Upper lobe of left lung (tissue), 6 donors: ENCODE measurements at regions not wholly inside any gene's neighbourhood (a gene's known extent, or its start where the extent isn't known, plus 50 kb on each side); places are given as distances from the start of the nearest gene placed in this dataset.

Source experiments
- ATAC-seq, 2 donors: fragments of 200-7000 bp; cut with Tn5 transposase; one replicate each; pipeline ENCODE4 v1.9.1; 2022; ENCODE audit warnings: mild to moderate bottlenecking in 2 of 2, moderate library complexity in 2 of 2; ENCODE audit not compliant: low FRiP score in 2 of 2
- DNase-seq, 2 donors: peaks; one replicate each; pipeline ENCODE4 v3.0.0-alpha.2; 2019 to 2020
- H3K27ac ChIP-seq, 4 donors: fragments of 200-600 bp; sonication (generic); one replicate each; pipeline ENCODE4 v1.5.1; 2016 to 2019
- H3K27me3 ChIP-seq, 4 donors: fragments of 200-600 bp; sonication (generic); one replicate each; pipeline ENCODE4 v1.5.1; 2017 to 2019
- H3K36me3 ChIP-seq, 4 donors: fragments of 200-600 bp; sonication (generic); one replicate each; pipeline ENCODE4 v1.5.1; 2016 to 2019
- H3K4me1 ChIP-seq, 4 donors: fragments of 200-600 bp; sonication (generic); one replicate each; pipeline ENCODE4 v1.5.1; 2018 to 2019
- H3K4me3 ChIP-seq, 4 donors: fragments of 200-600 bp; sonication (generic); one replicate each; pipeline ENCODE4 v1.5.1; 2017 to 2019; ENCODE audit warnings: mild to moderate bottlenecking in 2 of 4, moderate library complexity in 1 of 4
- H3K9me3 ChIP-seq, 4 donors: fragments of 200-600 bp; sonication (generic); one replicate each; pipeline ENCODE4 v1.5.1; 2018 to 2019
- CTCF ChIP-seq, 6 experiments: fragments of 450-650 bp in 4 of 6; fragments of 200-600 bp in 2 of 6; sonication (generic) in 2 of 6; IDR thresholded peaks; one replicate each; pipeline ENCODE4 v1.5.1; 2016 to 2019; ENCODE audit warnings: antibody characterized with exemption in 6 of 6
- EP300 ChIP-seq, 4 donors: sonication (generic); formaldehyde crosslinking; IDR thresholded peaks; one replicate each; pipeline ENCODE4 v1.5.1; 2017; ENCODE audit warnings: antibody characterized with exemption in 4 of 4, control low read depth in 2 of 4
- POLR2A ChIP-seq, 4 donors: fragments of 450-650 bp; IDR thresholded peaks; one replicate each; pipeline ENCODE4 v1.5.1; 2016 to 2017; ENCODE audit warnings: antibody characterized with exemption in 4 of 4, mild to moderate bottlenecking in 2 of 4
- POLR2AphosphoS5 ChIP-seq, 2 donors: sonication (generic); formaldehyde crosslinking; IDR thresholded peaks; one replicate each; pipeline ENCODE4 v1.5.1; 2017; ENCODE audit warnings: antibody characterized with exemption in 2 of 2
- WGBS, 2 donors: methylation state at CpG; one replicate each; pipeline ENCODE4 v1.1.5; 2017 to 2018; 5-methylcytosine and 5-hydroxymethylcytosine counted together
- donor health status: DM: no; HTN: no; CAD: no; lungs with moderate emphysema.
- donor health status: DM: no; HTN: yes; CAD: no; lungs with severe emphysema.

GRCh38 chr15:91710080-91710698 lies 143.3 kb upstream of the SLCO3A1 start:
- no peak for ATAC-seq
- H3K9me3 ChIP-seq, result no peaks in the 10 kb centered on the region
- TF ChIP-seq POLR2A (IDR thresholded peaks at IDR 0.05) (no peak), POLR2AphosphoS5 (IDR thresholded peaks at IDR 0.05) (no peak), EP300 (IDR thresholded peaks at IDR 0.05) (no peak), CTCF (IDR thresholded peaks at IDR 0.05) (no peak)

GRCh38 chr15:91711384-91712033 lies 142.0 kb upstream of the SLCO3A1 start:
- H3K36me3 ChIP-seq, result no peaks in the 10 kb centered on the region
- 77 to 84% methylated on average over 9 of the region's 9 CpGs for WGBS, 2 donors
- no peaks in the 10 kb centered on the region for H3K4me1 ChIP-seq
- TF ChIP-seq POLR2AphosphoS5 (IDR thresholded peaks at IDR 0.05) (no peak), POLR2A (IDR thresholded peaks at IDR 0.05) (no peak), EP300 (IDR thresholded peaks at IDR 0.05) (no peak), CTCF (IDR thresholded peaks at IDR 0.05) (no peak)
- ATAC-seq (no peak), DNase-seq (no peak)
- no peaks in the 10 kb centered on the region for H3K27me3 ChIP-seq
- H3K4me3 ChIP-seq, result no peak overlapping the region
- H3K9me3 ChIP-seq, result no peaks in the 10 kb centered on the region
- no peak overlapping the region for H3K27ac ChIP-seq

More at GRCh38 chr15:91710080-91710698, 143.3 kb upstream of the SLCO3A1 start:
- Histone ChIP-seq H3K36me3 (no peaks in the 10 kb centered on the region), H3K27ac (no peak overlapping the region), H3K4me1 (peaks cover 0 to 7% (median 0%) of the 10 kb centered on the region in 4 donors), H3K27me3 (no peaks in the 10 kb centered on the region), H3K4me3 (no peak overlapping the region)
- DNase-seq, result no peak
- 60 to 76% methylated on average over 3 of the region's 3 CpGs for WGBS, 2 donors

GRCh38 chr15:91712286-91712685 lies 141.2 kb upstream of the SLCO3A1 start:
- H3K27me3 ChIP-seq, result no peaks in the 10 kb centered on the region
- H3K4me1 ChIP-seq, result no peaks in the 10 kb centered on the region
- TF ChIP-seq EP300 (IDR thresholded peaks at IDR 0.05), result no peak
- no peak for TF ChIP-seq CTCF (IDR thresholded peaks at IDR 0.05)
- no peak for TF ChIP-seq POLR2AphosphoS5 (IDR thresholded peaks at IDR 0.05)
- no peak for TF ChIP-seq POLR2A (IDR thresholded peaks at IDR 0.05)
- H3K9me3 ChIP-seq, result no peaks in the 10 kb centered on the region
- H3K27ac ChIP-seq, result no peak overlapping the region
- no peak for ATAC-seq
- 74 to 84% methylated on average over 7 of the region's 7 CpGs for WGBS, 2 donors
- H3K36me3 ChIP-seq, result no peaks in the 10 kb centered on the region
- H3K4me3 ChIP-seq, result no peak overlapping the region
- DNase-seq, result no peak

- Histone ChIP-seq H3K9me3 (no peaks in the 10 kb centered on the region), H3K27me3 (no peaks in the 10 kb centered on the region), H3K36me3 (no peaks in the 10 kb centered on the region), H3K4me3 (no peak overlapping the region), H3K27ac (no peak overlapping the region), H3K4me1 (no peaks in the 10 kb centered on the region)
- 53 to 69% methylated on average over 3 of the region's 3 CpGs for WGBS, 2 donors
- no peak for DNase-seq
- TF ChIP-seq POLR2A (IDR thresholded peaks at IDR 0.05) (no peak), CTCF (IDR thresholded peaks at IDR 0.05) (no peak), EP300 (IDR thresholded peaks at IDR 0.05) (no peak)
- ATAC-seq, result no peak
Observed at GRCh38 chr15:91716536-91716935, 137.0 kb upstream of the SLCO3A1 start.

- Histone ChIP-seq H3K27me3 (no peaks in the 10 kb centered on the region), H3K4me3 (no peak overlapping the region), H3K4me1 (no peaks in the 10 kb centered on the region), H3K9me3 (no peaks in the 10 kb centered on the region), H3K36me3 (no peaks in the 10 kb centered on the region), H3K27ac (no peak overlapping the region)
- 85 to 87% methylated on average over 3 of the region's 3 CpGs for WGBS, 2 donors
- TF ChIP-seq EP300 (IDR thresholded peaks at IDR 0.05) (no peak), POLR2A (IDR thresholded peaks at IDR 0.05) (no peak), CTCF (IDR thresholded peaks at IDR 0.05) (no peak), POLR2AphosphoS5 (IDR thresholded peaks at IDR 0.05) (no peak)
- no peak for ATAC-seq
- no peak for DNase-seq
Observed at GRCh38 chr15:91717811-91718210, 135.7 kb upstream of the SLCO3A1 start.
